Neural cell (in vitro differentiated cells): ENCODE measurements at regions not wholly inside any gene's neighbourhood (a gene's known extent, or its start where the extent isn't known, plus 50 kb on each side); places are given as distances from the start of the nearest gene placed in this dataset.

Source experiments
- H2AFZ ChIP-seq: fragments of 200-600, 300-800 bp; sonication (generic), shearing (Covaris generic); 2 replicates; pipeline ENCODE4 v1.6.0; 2014; ENCODE audit warnings: low read depth, mild to moderate bottlenecking, antibody characterized with exemption, low read length, moderate library complexity
- H3F3A ChIP-seq: fragments of 200-600 bp; shearing (Covaris generic); 2 replicates; pipeline ENCODE4 v1.6.1; 2016; ENCODE audit warnings: mild to moderate bottlenecking, moderate library complexity, mixed read lengths, antibody characterized with exemption, low read length; ENCODE audit not compliant: insufficient read depth, poor library complexity, severe bottlenecking
- H3K27ac ChIP-seq: fragments of 200-600, 300-800 bp; sonication (generic), shearing (Covaris generic); 2 replicates; pipeline ENCODE4 v1.5.1; 2014; ENCODE audit warnings: mild to moderate bottlenecking, low read length, moderate library complexity
- H3K27me3 ChIP-seq: fragments of 300-800, 200-600 bp; sonication (generic), shearing (Covaris generic); 2 replicates; pipeline ENCODE4 v1.6.0; 2014; ENCODE audit warnings: mild to moderate bottlenecking, low read depth, low read length, moderate library complexity; ENCODE audit not compliant: insufficient read depth
- H3K36me3 ChIP-seq: fragments of 300-800, 200-600 bp; sonication (generic), shearing (Covaris generic); 2 replicates; pipeline ENCODE4 v1.5.1; 2014; ENCODE audit warnings: mild to moderate bottlenecking, antibody characterized with exemption, low read length, moderate library complexity; ENCODE audit not compliant: insufficient read depth
- H3K4me2 ChIP-seq: fragments of 300-800, 200-600 bp; sonication (generic), shearing (Covaris generic); 2 replicates; pipeline ENCODE4 v1.6.0; 2014; ENCODE audit warnings: mild to moderate bottlenecking, low read length
- H3K4me3 ChIP-seq: fragments of 300-800, 200-600 bp; sonication (generic), shearing (Covaris generic); 2 replicates; pipeline ENCODE4 v1.5.1; 2014; ENCODE audit warnings: mild to moderate bottlenecking, low read length, moderate library complexity
- H3K79me2 ChIP-seq: fragments of 200-600 bp; shearing (Covaris generic); replicated peaks from 2 replicates; pipeline ENCODE4 v1.6.0; 2014; ENCODE audit warnings: mild to moderate bottlenecking, low read length, moderate library complexity; ENCODE audit not compliant: insufficient read depth
- H3K9ac ChIP-seq: fragments of 300-800, 200-600 bp; sonication (generic), shearing (Covaris generic); 2 replicates; pipeline ENCODE4 v1.6.1; 2016; ENCODE audit warnings: mild to moderate bottlenecking, low read length, mixed read lengths
- H3K9me2 ChIP-seq: fragments of 200-600 bp; shearing (Covaris generic); 2 replicates; pipeline ENCODE4 v1.6.1; 2016; ENCODE audit warnings: mild to moderate bottlenecking, low read length, mixed read lengths; ENCODE audit not compliant: insufficient read depth
- H3K9me3 ChIP-seq: fragments of 200-600, 300-800 bp; sonication (generic), shearing (Covaris generic); 2 replicates; pipeline ENCODE4 v1.6.1; 2016; ENCODE audit warnings: mild to moderate bottlenecking, mixed run types, low read length, moderate library complexity, mixed read lengths
- H4K20me1 ChIP-seq: fragments of 200-600 bp; shearing (Covaris generic); 2 replicates; pipeline ENCODE4 v1.6.1; 2016; ENCODE audit warnings: mild to moderate bottlenecking, mixed run types; ENCODE audit not compliant: insufficient read depth
- EP300 ChIP-seq: fragments of 450-650 bp; conservative IDR thresholded peaks from 2 replicates; pipeline ENCODE4 v1.6.1; 2014; ENCODE audit warnings: antibody characterized with exemption, mild to moderate bottlenecking, moderate library complexity; ENCODE audit not compliant: poor library complexity, severe bottlenecking
- EZH2 ChIP-seq: fragments of 200-600, 300-800 bp; shearing (Covaris generic), sonication (generic); IDR thresholded peaks from 2 replicates; pipeline ENCODE4 v1.6.1; 2014; ENCODE audit warnings: antibody characterized with exemption, low read length, borderline replicate concordance, mild to moderate bottlenecking; ENCODE audit not compliant: insufficient read depth, poor library complexity, severe bottlenecking
- MXI1 ChIP-seq: fragments of 450-650 bp; conservative IDR thresholded peaks from 2 replicates; pipeline ENCODE4 v1.6.1; 2014; ENCODE audit warnings: antibody characterized with exemption, mild to moderate bottlenecking; ENCODE audit not compliant: poor library complexity, severe bottlenecking
- POLR2AphosphoS5 ChIP-seq: IDR thresholded peaks from 2 replicates; pipeline ENCODE4 v1.6.1; 2012
- RAD21 ChIP-seq: fragments of 450-650 bp; conservative IDR thresholded peaks from 2 replicates; pipeline ENCODE4 v1.6.1; 2014; ENCODE audit warnings: antibody characterized with exemption, mild to moderate bottlenecking, moderate library complexity
- SMC3 ChIP-seq: fragments of 450-650 bp; conservative IDR thresholded peaks from 2 replicates; pipeline ENCODE4 v1.6.1; 2014; ENCODE audit warnings: antibody characterized with exemption, mild to moderate bottlenecking, moderate library complexity; ENCODE audit not compliant: poor library complexity
- TAF1 ChIP-seq: IDR thresholded peaks from 2 replicates; pipeline ENCODE4 v1.6.1; 2012; ENCODE audit warnings: low read depth
- TF ChIP-seq, protein P1 (sequence below): IDR thresholded peaks from 2 replicates; pipeline ENCODE4 v1.6.1; 2012; ENCODE audit warnings: borderline replicate concordance
- TF ChIP-seq, protein P2 (sequence below): fragments of 450-650 bp; IDR thresholded peaks from 2 replicates; pipeline ENCODE4 v1.5.1; 2014; ENCODE audit warnings: antibody characterized with exemption, mild to moderate bottlenecking, moderate library complexity; ENCODE audit not compliant: poor library complexity, severe bottlenecking

DNA sequence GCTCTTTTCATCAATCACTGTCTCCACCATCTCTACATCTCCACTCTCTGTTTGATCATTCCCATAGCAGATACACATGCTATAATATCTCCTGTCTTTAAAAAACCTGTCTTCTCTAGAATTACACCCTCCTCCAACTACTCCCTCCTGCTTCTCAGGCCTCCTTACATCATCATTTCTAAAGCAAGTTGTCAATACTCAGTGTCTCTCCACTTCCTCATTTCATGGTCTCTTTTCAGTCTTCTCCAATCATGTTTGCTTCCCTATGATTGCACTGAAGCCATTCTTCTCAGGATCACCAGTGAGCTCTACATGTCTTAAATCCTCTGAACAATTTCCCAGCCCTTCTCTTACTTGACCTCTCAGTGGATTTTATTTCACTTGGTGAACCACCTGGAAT, 87.0 kb upstream of the ZNF280D start:
- H2AFZ ChIP-seq = no peak overlapping the region
- H4K20me1 ChIP-seq = no peaks in the 10 kb centered on the region
- no peak overlapping the region for H3K27ac ChIP-seq
- no peaks in the 10 kb centered on the region for H3F3A ChIP-seq
- no peak overlapping the region for H3K4me3 ChIP-seq
- no peaks in the 10 kb centered on the region for H3K9me2 ChIP-seq
- TF ChIP-seq MXI1 (no peak), POLR2AphosphoS5 (no peak), TAF1 (no peak), RAD21 (no peak), EZH2 (no peak), SMC3 (no peak)
- TF ChIP-seq, protein P1, sequence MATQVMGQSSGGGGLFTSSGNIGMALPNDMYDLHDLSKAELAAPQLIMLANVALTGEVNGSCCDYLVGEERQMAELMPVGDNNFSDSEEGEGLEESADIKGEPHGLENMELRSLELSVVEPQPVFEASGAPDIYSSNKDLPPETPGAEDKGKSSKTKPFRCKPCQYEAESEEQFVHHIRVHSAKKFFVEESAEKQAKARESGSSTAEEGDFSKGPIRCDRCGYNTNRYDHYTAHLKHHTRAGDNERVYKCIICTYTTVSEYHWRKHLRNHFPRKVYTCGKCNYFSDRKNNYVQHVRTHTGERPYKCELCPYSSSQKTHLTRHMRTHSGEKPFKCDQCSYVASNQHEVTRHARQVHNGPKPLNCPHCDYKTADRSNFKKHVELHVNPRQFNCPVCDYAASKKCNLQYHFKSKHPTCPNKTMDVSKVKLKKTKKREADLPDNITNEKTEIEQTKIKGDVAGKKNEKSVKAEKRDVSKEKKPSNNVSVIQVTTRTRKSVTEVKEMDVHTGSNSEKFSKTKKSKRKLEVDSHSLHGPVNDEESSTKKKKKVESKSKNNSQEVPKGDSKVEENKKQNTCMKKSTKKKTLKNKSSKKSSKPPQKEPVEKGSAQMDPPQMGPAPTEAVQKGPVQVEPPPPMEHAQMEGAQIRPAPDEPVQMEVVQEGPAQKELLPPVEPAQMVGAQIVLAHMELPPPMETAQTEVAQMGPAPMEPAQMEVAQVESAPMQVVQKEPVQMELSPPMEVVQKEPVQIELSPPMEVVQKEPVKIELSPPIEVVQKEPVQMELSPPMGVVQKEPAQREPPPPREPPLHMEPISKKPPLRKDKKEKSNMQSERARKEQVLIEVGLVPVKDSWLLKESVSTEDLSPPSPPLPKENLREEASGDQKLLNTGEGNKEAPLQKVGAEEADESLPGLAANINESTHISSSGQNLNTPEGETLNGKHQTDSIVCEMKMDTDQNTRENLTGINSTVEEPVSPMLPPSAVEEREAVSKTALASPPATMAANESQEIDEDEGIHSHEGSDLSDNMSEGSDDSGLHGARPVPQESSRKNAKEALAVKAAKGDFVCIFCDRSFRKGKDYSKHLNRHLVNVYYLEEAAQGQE = no peak
- TF ChIP-seq, protein P2, sequence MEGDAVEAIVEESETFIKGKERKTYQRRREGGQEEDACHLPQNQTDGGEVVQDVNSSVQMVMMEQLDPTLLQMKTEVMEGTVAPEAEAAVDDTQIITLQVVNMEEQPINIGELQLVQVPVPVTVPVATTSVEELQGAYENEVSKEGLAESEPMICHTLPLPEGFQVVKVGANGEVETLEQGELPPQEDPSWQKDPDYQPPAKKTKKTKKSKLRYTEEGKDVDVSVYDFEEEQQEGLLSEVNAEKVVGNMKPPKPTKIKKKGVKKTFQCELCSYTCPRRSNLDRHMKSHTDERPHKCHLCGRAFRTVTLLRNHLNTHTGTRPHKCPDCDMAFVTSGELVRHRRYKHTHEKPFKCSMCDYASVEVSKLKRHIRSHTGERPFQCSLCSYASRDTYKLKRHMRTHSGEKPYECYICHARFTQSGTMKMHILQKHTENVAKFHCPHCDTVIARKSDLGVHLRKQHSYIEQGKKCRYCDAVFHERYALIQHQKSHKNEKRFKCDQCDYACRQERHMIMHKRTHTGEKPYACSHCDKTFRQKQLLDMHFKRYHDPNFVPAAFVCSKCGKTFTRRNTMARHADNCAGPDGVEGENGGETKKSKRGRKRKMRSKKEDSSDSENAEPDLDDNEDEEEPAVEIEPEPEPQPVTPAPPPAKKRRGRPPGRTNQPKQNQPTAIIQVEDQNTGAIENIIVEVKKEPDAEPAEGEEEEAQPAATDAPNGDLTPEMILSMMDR = no peak
- H3K9ac ChIP-seq = no peak overlapping the region
- H3K9me3 ChIP-seq = no peaks in the 10 kb centered on the region
- H3K79me2 ChIP-seq = no peaks in the 10 kb centered on the region
- no peaks in the 10 kb centered on the region for H3K27me3 ChIP-seq
- H3K36me3 ChIP-seq = no peaks in the 10 kb centered on the region
- H3K4me2 ChIP-seq = no peak overlapping the region

GRCh38 chr15:56817321-56818080, 84.2 kb upstream of the ZNF280D start:
- TF ChIP-seq TAF1 = no peak
- peak; percentile 16 for TF ChIP-seq EP300
- TF ChIP-seq RAD21 = peak; percentile 41
- TF ChIP-seq SMC3 = peak; percentile 36
- Histone ChIP-seq H3K27me3 (no peaks in the 10 kb centered on the region), H3K9ac (no peak overlapping the region), H3K79me2 (no peaks in the 10 kb centered on the region), H2AFZ (no peak overlapping the region), H3K9me2 (no peaks in the 10 kb centered on the region), H3K27ac (peak overlapping the region; percentile 10), H3K9me3 (no peaks in the 10 kb centered on the region), H3F3A (no peaks in the 10 kb centered on the region), H3K36me3 (no peaks in the 10 kb centered on the region), H3K4me2 (no peak overlapping the region), H4K20me1 (no peaks in the 10 kb centered on the region), H3K4me3 (peak overlapping the region; percentile 15)
